ENCODE measurements at regions not wholly inside any gene's neighbourhood (a gene's known extent, or its start where the extent isn't known, plus 50 kb on each side); places are given as distances from the start of the nearest gene placed in this dataset.
"Not testable (repeated sequence)": the region's sequence is repeated elsewhere in the genome, so short reads cannot be mapped to it uniquely, and the experiment has no call there.

- Mint-ChIP-seq H3K36me3 (ENCODE audit: insufficient read depth) (no peaks in the 10 kb centered on the region), H3K27me3 (peaks cover 9% of the 10 kb centered on the region), H3K4me1 (no peaks in the 10 kb centered on the region), H3K9me3 (peaks cover 13% of the 10 kb centered on the region), H3K4me3 (no peak overlapping the region), H3K27ac (ENCODE audit: low read depth) (no peak overlapping the region)
- ATAC-seq (replicated peaks; ENCODE audit: extremely low read depth, poor library complexity, severe bottlenecking) (no peak), DNase-seq (ENCODE audit: low spot score in 2 of 2) (no peak)
Measured at GRCh38 chr3:132987396-132987795, 50.8 kb upstream of the TMEM108 start.

- no peaks in the 10 kb centered on the region for H3K4me1 Mint-ChIP-seq
- H3K9me3 Mint-ChIP-seq = peaks cover 19% of the 10 kb centered on the region
- DNase-seq (ENCODE audit: low spot score in 2 of 2) (no peak), ATAC-seq (replicated peaks; ENCODE audit: extremely low read depth, poor library complexity, severe bottlenecking) (no peak)
- H3K36me3 Mint-ChIP-seq (ENCODE audit: insufficient read depth) = peaks cover 2% of the 10 kb centered on the region
- H3K27ac Mint-ChIP-seq (ENCODE audit: low read depth) = no peak overlapping the region
- no peak overlapping the region for H3K4me3 Mint-ChIP-seq
- peaks cover 9% of the 10 kb centered on the region for H3K27me3 Mint-ChIP-seq
Measured at GRCh38 chr3:132984181-132984580, 54.0 kb upstream of the TMEM108 start.

GRCh38 chr3:132983143-132983770 lies 54.9 kb upstream of the TMEM108 start:
- peaks cover 19% of the 10 kb centered on the region for H3K9me3 Mint-ChIP-seq
- H3K27ac Mint-ChIP-seq (ENCODE audit: low read depth) = no peak overlapping the region
- ATAC-seq (replicated peaks; ENCODE audit: extremely low read depth, poor library complexity, severe bottlenecking) = no peak
- peaks cover 2% of the 10 kb centered on the region for H3K36me3 Mint-ChIP-seq (ENCODE audit: insufficient read depth)
- H3K4me3 Mint-ChIP-seq = no peak overlapping the region
- no peak for DNase-seq (ENCODE audit: low spot score in 2 of 2)
- H3K27me3 Mint-ChIP-seq = peaks cover 9% of the 10 kb centered on the region
- no peaks in the 10 kb centered on the region for H3K4me1 Mint-ChIP-seq

- peaks cover 2% of the 10 kb centered on the region for H3K36me3 Mint-ChIP-seq (ENCODE audit: insufficient read depth)
- no peak overlapping the region for H3K27ac Mint-ChIP-seq (ENCODE audit: low read depth)
- H3K4me1 Mint-ChIP-seq = no peaks in the 10 kb centered on the region
- ATAC-seq (replicated peaks; ENCODE audit: extremely low read depth, poor library complexity, severe bottlenecking) = no peak
- no peak for DNase-seq (ENCODE audit: low spot score in 2 of 2)
- no peak overlapping the region for H3K4me3 Mint-ChIP-seq
- H3K27me3 Mint-ChIP-seq = peaks cover under 1% of the 10 kb centered on the region
- H3K9me3 Mint-ChIP-seq = peaks cover 13% of the 10 kb centered on the region
Measured at GRCh38 chr3:132981719-132982118, 56.5 kb upstream of the TMEM108 start.

- H3K27me3 Mint-ChIP-seq = no peaks in the 10 kb centered on the region
- no peaks in the 10 kb centered on the region for H3K4me1 Mint-ChIP-seq
- H3K27ac Mint-ChIP-seq (ENCODE audit: low read depth) = no peak overlapping the region
- H3K36me3 Mint-ChIP-seq (ENCODE audit: insufficient read depth) = peaks cover 2% of the 10 kb centered on the region
- H3K4me3 Mint-ChIP-seq = no peak overlapping the region
- peaks cover 6% of the 10 kb centered on the region for H3K9me3 Mint-ChIP-seq
- ATAC-seq (replicated peaks; ENCODE audit: extremely low read depth, poor library complexity, severe bottlenecking) (no peak), DNase-seq (ENCODE audit: low spot score in 2 of 2) (no peak)
Measured at GRCh38 chr3:132980102-132980501, 58.1 kb upstream of the TMEM108 start.

- H3K27ac Mint-ChIP-seq (ENCODE audit: low read depth) = no peak overlapping the region
- H3K4me3 Mint-ChIP-seq = no peak overlapping the region
- peaks cover 6% of the 10 kb centered on the region for H3K9me3 Mint-ChIP-seq
- DNase-seq (ENCODE audit: low spot score in 2 of 2) (no peak), ATAC-seq (replicated peaks; ENCODE audit: extremely low read depth, poor library complexity, severe bottlenecking) (no peak)
- H3K27me3 Mint-ChIP-seq = no peaks in the 10 kb centered on the region
- H3K4me1 Mint-ChIP-seq = no peaks in the 10 kb centered on the region
- H3K36me3 Mint-ChIP-seq (ENCODE audit: insufficient read depth) = peaks cover 2% of the 10 kb centered on the region
Measured at GRCh38 chr3:132979606-132980005, 58.6 kb upstream of the TMEM108 start.

- H3K27me3 Mint-ChIP-seq; H3K9me3 Mint-ChIP-seq; DNase-seq (ENCODE audit: low spot score in 2 of 2); ATAC-seq (replicated peaks; ENCODE audit: extremely low read depth, poor library complexity, severe bottlenecking); H3K36me3 Mint-ChIP-seq (ENCODE audit: insufficient read depth); H3K27ac Mint-ChIP-seq (ENCODE audit: low read depth); H3K4me1 Mint-ChIP-seq; H3K4me3 Mint-ChIP-seq: not testable (repeated sequence)
Measured at GRCh38 chr3:132978946-132979345, 59.2 kb upstream of the TMEM108 start.

GRCh38 chr3:132978464-132978863 lies 59.7 kb upstream of the TMEM108 start:
- DNase-seq (ENCODE audit: low spot score in 2 of 2) (no peak), ATAC-seq (replicated peaks; ENCODE audit: extremely low read depth, poor library complexity, severe bottlenecking) (no peak)
- Mint-ChIP-seq H3K4me1 (no peaks in the 10 kb centered on the region), H3K4me3 (no peak overlapping the region), H3K36me3 (ENCODE audit: insufficient read depth) (peaks cover 2% of the 10 kb centered on the region), H3K27me3 (no peaks in the 10 kb centered on the region), H3K9me3 (peaks cover 6% of the 10 kb centered on the region), H3K27ac (ENCODE audit: low read depth) (no peak overlapping the region)

- Mint-ChIP-seq H3K4me1 (no peaks in the 10 kb centered on the region), H3K9me3 (no peaks in the 10 kb centered on the region), H3K4me3 (no peak overlapping the region), H3K27ac (ENCODE audit: low read depth) (no peak overlapping the region), H3K36me3 (ENCODE audit: insufficient read depth) (no peaks in the 10 kb centered on the region), H3K27me3 (no peaks in the 10 kb centered on the region)
- DNase-seq (ENCODE audit: low spot score in 2 of 2) = no peak
- no peak for ATAC-seq (replicated peaks; ENCODE audit: extremely low read depth, poor library complexity, severe bottlenecking)
Measured at GRCh38 chr3:132974097-132974496, 64.1 kb upstream of the TMEM108 start.

- no peaks in the 10 kb centered on the region for H3K4me1 Mint-ChIP-seq
- H3K36me3 Mint-ChIP-seq (ENCODE audit: insufficient read depth) = no peaks in the 10 kb centered on the region
- DNase-seq (ENCODE audit: low spot score in 2 of 2) (no peak), ATAC-seq (replicated peaks; ENCODE audit: extremely low read depth, poor library complexity, severe bottlenecking) (no peak)
- no peak overlapping the region for H3K27ac Mint-ChIP-seq (ENCODE audit: low read depth)
- no peak overlapping the region for H3K4me3 Mint-ChIP-seq
- H3K27me3 Mint-ChIP-seq = no peaks in the 10 kb centered on the region
- H3K9me3 Mint-ChIP-seq = peaks cover 3% of the 10 kb centered on the region
Measured at GRCh38 chr3:132973441-132973840, 64.8 kb upstream of the TMEM108 start.

GRCh38 chr3:132972333-132972732 lies 65.9 kb upstream of the TMEM108 start:
- H3K9me3 Mint-ChIP-seq = peaks cover 5% of the 10 kb centered on the region
- ATAC-seq (replicated peaks; ENCODE audit: extremely low read depth, poor library complexity, severe bottlenecking) (no peak), DNase-seq (ENCODE audit: low spot score in 2 of 2) (no peak)
- H3K27me3 Mint-ChIP-seq = no peaks in the 10 kb centered on the region
- no peak overlapping the region for H3K4me3 Mint-ChIP-seq
- no peaks in the 10 kb centered on the region for H3K4me1 Mint-ChIP-seq
- no peak overlapping the region for H3K27ac Mint-ChIP-seq (ENCODE audit: low read depth)
- H3K36me3 Mint-ChIP-seq (ENCODE audit: insufficient read depth) = no peaks in the 10 kb centered on the region

- H3K9me3 Mint-ChIP-seq = peaks cover 5% of the 10 kb centered on the region
- H3K36me3 Mint-ChIP-seq (ENCODE audit: insufficient read depth) = no peaks in the 10 kb centered on the region
- H3K4me1 Mint-ChIP-seq = no peaks in the 10 kb centered on the region
- ATAC-seq (replicated peaks; ENCODE audit: extremely low read depth, poor library complexity, severe bottlenecking) (no peak), DNase-seq (ENCODE audit: low spot score in 2 of 2) (no peak)
- H3K27ac Mint-ChIP-seq (ENCODE audit: low read depth) = no peak overlapping the region
- H3K27me3 Mint-ChIP-seq = no peaks in the 10 kb centered on the region
- H3K4me3 Mint-ChIP-seq = no peak overlapping the region
Measured at GRCh38 chr3:132966374-132966773, 71.8 kb upstream of the TMEM108 start.

- Mint-ChIP-seq H3K27ac (ENCODE audit: low read depth) (no peak overlapping the region), H3K4me1 (no peaks in the 10 kb centered on the region), H3K9me3 (peaks cover 11% of the 10 kb centered on the region), H3K36me3 (ENCODE audit: insufficient read depth) (no peaks in the 10 kb centered on the region), H3K27me3 (no peaks in the 10 kb centered on the region), H3K4me3 (no peak overlapping the region)
- DNase-seq (ENCODE audit: low spot score in 2 of 2) = no peak
- no peak for ATAC-seq (replicated peaks; ENCODE audit: extremely low read depth, poor library complexity, severe bottlenecking)
Measured at GRCh38 chr3:132964266-132964665, 73.9 kb upstream of the TMEM108 start.

GRCh38 chr3:132963786-132964185 lies 74.4 kb upstream of the TMEM108 start:
- ATAC-seq (replicated peaks; ENCODE audit: extremely low read depth, poor library complexity, severe bottlenecking) (no peak), DNase-seq (ENCODE audit: low spot score in 2 of 2) (no peak)
- Mint-ChIP-seq H3K9me3 (peaks cover 11% of the 10 kb centered on the region), H3K4me3 (no peak overlapping the region), H3K27me3 (no peaks in the 10 kb centered on the region), H3K36me3 (ENCODE audit: insufficient read depth) (no peaks in the 10 kb centered on the region), H3K4me1 (no peaks in the 10 kb centered on the region), H3K27ac (ENCODE audit: low read depth) (no peak overlapping the region)
